ENCODE measurements at regions not wholly inside any gene's neighbourhood (a gene's known extent, or its start where the extent isn't known, plus 50 kb on each side); places are given as distances from the start of the nearest gene placed in this dataset.

- H3K4me3 ChIP-seq (ENCODE audit: insufficient read depth, low read length) = no peak overlapping the region
- no peaks in the 10 kb centered on the region for H3K79me2 ChIP-seq (ENCODE audit: insufficient read depth, low read length)
- H3K36me3 ChIP-seq (ENCODE audit: insufficient read depth, low read length) = no peaks in the 10 kb centered on the region
- H3K4me1 ChIP-seq (ENCODE audit: insufficient read depth, low read length) = no peaks in the 10 kb centered on the region
- DNase-seq (ENCODE audit: insufficient read length, low spot score, missing footprints) = no peak
- no peaks in the 10 kb centered on the region for H3K27me3 ChIP-seq (ENCODE audit: insufficient read depth, low read length)
- no peak overlapping the region for H2AFZ ChIP-seq (ENCODE audit: low read length)
- no peaks in the 10 kb centered on the region for H3K9me3 ChIP-seq (ENCODE audit: low read depth, low read length)
- no peak overlapping the region for H3K27ac ChIP-seq (ENCODE audit: low read depth, low read length)
- no peak for TF ChIP-seq CTCF (IDR thresholded peaks at IDR 0.05; ENCODE audit: extremely low read depth, low read depth, low read length)
- H3K4me2 ChIP-seq (ENCODE audit: insufficient read depth, low read length) = no peak overlapping the region
- no peaks in the 10 kb centered on the region for H4K20me1 ChIP-seq (ENCODE audit: insufficient read depth, low read length)
Measured at GRCh38 chr13:103405297-103405696, 339.1 kb upstream of the SLC10A2 start.

- Histone ChIP-seq H3K27ac (ENCODE audit: low read depth, low read length) (no peak overlapping the region), H3K79me2 (ENCODE audit: insufficient read depth, low read length) (no peaks in the 10 kb centered on the region), H3K9me3 (ENCODE audit: low read depth, low read length) (no peaks in the 10 kb centered on the region), H3K4me2 (ENCODE audit: insufficient read depth, low read length) (no peak overlapping the region), H2AFZ (ENCODE audit: low read length) (no peak overlapping the region), H3K27me3 (ENCODE audit: insufficient read depth, low read length) (no peaks in the 10 kb centered on the region), H4K20me1 (ENCODE audit: insufficient read depth, low read length) (no peaks in the 10 kb centered on the region), H3K4me1 (ENCODE audit: insufficient read depth, low read length) (no peaks in the 10 kb centered on the region), H3K36me3 (ENCODE audit: insufficient read depth, low read length) (no peaks in the 10 kb centered on the region), H3K4me3 (ENCODE audit: insufficient read depth, low read length) (no peak overlapping the region)
- no peak for TF ChIP-seq CTCF (IDR thresholded peaks at IDR 0.05; ENCODE audit: extremely low read depth, low read depth, low read length)
- DNase-seq (ENCODE audit: insufficient read length, low spot score, missing footprints) = no peak
Measured at GRCh38 chr13:103403814-103404213, 337.6 kb upstream of the SLC10A2 start.

- no peak overlapping the region for H3K4me2 ChIP-seq (ENCODE audit: insufficient read depth, low read length)
- H3K27ac ChIP-seq (ENCODE audit: low read depth, low read length) = no peak overlapping the region
- no peak for TF ChIP-seq CTCF (IDR thresholded peaks at IDR 0.05; ENCODE audit: extremely low read depth, low read depth, low read length)
- H4K20me1 ChIP-seq (ENCODE audit: insufficient read depth, low read length) = no peaks in the 10 kb centered on the region
- no peaks in the 10 kb centered on the region for H3K27me3 ChIP-seq (ENCODE audit: insufficient read depth, low read length)
- no peaks in the 10 kb centered on the region for H3K36me3 ChIP-seq (ENCODE audit: insufficient read depth, low read length)
- H2AFZ ChIP-seq (ENCODE audit: low read length) = no peak overlapping the region
- no peak for DNase-seq (ENCODE audit: insufficient read length, low spot score, missing footprints)
- no peaks in the 10 kb centered on the region for H3K79me2 ChIP-seq (ENCODE audit: insufficient read depth, low read length)
- no peaks in the 10 kb centered on the region for H3K4me1 ChIP-seq (ENCODE audit: insufficient read depth, low read length)
- no peak overlapping the region for H3K4me3 ChIP-seq (ENCODE audit: insufficient read depth, low read length)
- no peaks in the 10 kb centered on the region for H3K9me3 ChIP-seq (ENCODE audit: low read depth, low read length)
Measured at GRCh38 chr13:103403148-103403740, 337.0 kb upstream of the SLC10A2 start.

- H3K4me1 ChIP-seq (ENCODE audit: insufficient read depth, low read length) = no peaks in the 10 kb centered on the region
- peaks cover 3% of the 10 kb centered on the region for H3K9me3 ChIP-seq (ENCODE audit: low read depth, low read length)
- DNase-seq (ENCODE audit: insufficient read length, low spot score, missing footprints) = no peak
- no peak overlapping the region for H3K4me2 ChIP-seq (ENCODE audit: insufficient read depth, low read length)
- H4K20me1 ChIP-seq (ENCODE audit: insufficient read depth, low read length) = no peaks in the 10 kb centered on the region
- no peak for TF ChIP-seq CTCF (IDR thresholded peaks at IDR 0.05; ENCODE audit: extremely low read depth, low read depth, low read length)
- no peaks in the 10 kb centered on the region for H3K79me2 ChIP-seq (ENCODE audit: insufficient read depth, low read length)
- no peaks in the 10 kb centered on the region for H3K27me3 ChIP-seq (ENCODE audit: insufficient read depth, low read length)
- H3K27ac ChIP-seq (ENCODE audit: low read depth, low read length) = no peak overlapping the region
- no peak overlapping the region for H3K4me3 ChIP-seq (ENCODE audit: insufficient read depth, low read length)
- H3K36me3 ChIP-seq (ENCODE audit: insufficient read depth, low read length) = no peaks in the 10 kb centered on the region
- no peak overlapping the region for H2AFZ ChIP-seq (ENCODE audit: low read length)
Measured at GRCh38 chr13:103395139-103395538, 328.9 kb upstream of the SLC10A2 start.

All from osteoblast (primary cell).